OCI-LY1 (cell line): ENCODE measurements at regions not wholly inside any gene's neighbourhood (a gene's known extent, or its start where the extent isn't known, plus 50 kb on each side); places are given as distances from the start of the nearest gene placed in this dataset.
"Not testable (repeated sequence)": the region's sequence is repeated elsewhere in the genome, so short reads cannot be mapped to it uniquely, and the experiment has no call there.

Experiments
- H2AFZ ChIP-seq: fragments of 200-600 bp; sonication (generic), shearing (Covaris generic); 2 replicates; pipeline ENCODE4 v1.6.0; 2014; ENCODE audit warnings: antibody characterized with exemption, mild to moderate bottlenecking, low read length
- H3F3A ChIP-seq: fragments of 200-600 bp; sonication (generic), shearing (Covaris generic); 2 replicates; pipeline ENCODE4 v1.6.0; 2014; ENCODE audit warnings: mild to moderate bottlenecking, antibody characterized with exemption, low read length, moderate library complexity; ENCODE audit not compliant: insufficient read depth
- H3K27ac ChIP-seq: fragments of 200-600 bp; sonication (generic); 2 replicates; pipeline ENCODE4 v1.5.1; 2014; ENCODE audit warnings: low read length, mixed run types, mild to moderate bottlenecking, low read depth; ENCODE audit not compliant: poor library complexity, severe bottlenecking
- H3K27me3 ChIP-seq: fragments of 200-600 bp; sonication (generic); 2 replicates; pipeline ENCODE4 v1.6.0; 2014; ENCODE audit warnings: antibody characterized with exemption, mild to moderate bottlenecking, low read length, moderate library complexity; ENCODE audit not compliant: insufficient read depth
- H3K36me3 ChIP-seq: fragments of 200-600 bp; sonication (generic); 2 replicates; pipeline ENCODE4 v1.6.1; 2014; ENCODE audit warnings: mild to moderate bottlenecking, antibody characterized with exemption, low read length, moderate library complexity, mixed read lengths; ENCODE audit not compliant: insufficient read depth
- H3K4me1 ChIP-seq: fragments of 200-600 bp; sonication (generic); 2 replicates; pipeline ENCODE4 v1.5.1; 2014; ENCODE audit warnings: mild to moderate bottlenecking, low read length, moderate library complexity; ENCODE audit not compliant: insufficient read depth, severe bottlenecking
- H3K4me2 ChIP-seq: fragments of 200-600 bp; sonication (generic), shearing (Covaris generic); 2 replicates; pipeline ENCODE4 v1.6.1; 2014; ENCODE audit warnings: low read length
- H3K4me3 ChIP-seq: fragments of 200-600 bp; sonication (generic); 2 replicates; pipeline ENCODE4 v1.5.1; 2014; ENCODE audit warnings: low read length, low read depth, mild to moderate bottlenecking, mixed read lengths; ENCODE audit not compliant: poor library complexity, severe bottlenecking
- H3K79me2 ChIP-seq: fragments of 200-600 bp; shearing (Covaris generic); 2 replicates; pipeline ENCODE4 v1.6.1; 2016; ENCODE audit warnings: mixed run types, low read length, mixed read lengths; ENCODE audit not compliant: insufficient read depth
- H3K9ac ChIP-seq: fragments of 200-600 bp; sonication (generic), shearing (Covaris generic); 2 replicates; pipeline ENCODE4 v1.6.1; 2014; ENCODE audit warnings: mild to moderate bottlenecking, low read length, mixed read lengths
- H3K9me2 ChIP-seq: fragments of 200-600 bp; sonication (generic), shearing (Covaris generic); 2 replicates; pipeline ENCODE4 v1.6.1; 2014; ENCODE audit warnings: low read depth, mild to moderate bottlenecking, low read length, mixed read lengths
- H3K9me3 ChIP-seq: fragments of 200-600 bp; shearing (Covaris generic); 2 replicates; pipeline ENCODE4 v1.6.1; 2014; ENCODE audit warnings: low read length, mixed read lengths
- H4K20me1 ChIP-seq: fragments of 200-600 bp; sonication (generic), shearing (Covaris generic); 2 replicates; pipeline ENCODE4 v1.6.0; 2016; ENCODE audit warnings: mild to moderate bottlenecking, low read length; ENCODE audit not compliant: insufficient read depth

- H4K20me1 ChIP-seq, H3K9ac ChIP-seq, H3K27me3 ChIP-seq, H3K4me3 ChIP-seq, H3K9me3 ChIP-seq, H3K79me2 ChIP-seq, H3K4me2 ChIP-seq, H3K4me1 ChIP-seq, H3K36me3 ChIP-seq, H3F3A ChIP-seq, H3K27ac ChIP-seq, H3K9me2 ChIP-seq, H2AFZ ChIP-seq: not testable (repeated sequence)
Measured at GRCh38 chr21:5975719-5976118, 4545.7 kb upstream of the TPTE start.

- H4K20me1 ChIP-seq, H3K4me3 ChIP-seq, H3K9me2 ChIP-seq, H2AFZ ChIP-seq, H3K4me1 ChIP-seq, H3K4me2 ChIP-seq, H3K36me3 ChIP-seq, H3F3A ChIP-seq, H3K79me2 ChIP-seq, H3K27ac ChIP-seq, H3K27me3 ChIP-seq, H3K9ac ChIP-seq, H3K9me3 ChIP-seq: not testable (repeated sequence)
Measured at GRCh38 chr21:5997586-5997985, 4523.8 kb upstream of the TPTE start.

GRCh38 chr21:6015422-6016057 is 4505.8 kb upstream of the TPTE start:
- H2AFZ ChIP-seq, H3K9me3 ChIP-seq, H3K9ac ChIP-seq, H3K27me3 ChIP-seq, H3F3A ChIP-seq, H3K27ac ChIP-seq, H3K36me3 ChIP-seq, H3K79me2 ChIP-seq, H4K20me1 ChIP-seq, H3K4me1 ChIP-seq, H3K4me2 ChIP-seq, H3K9me2 ChIP-seq, H3K4me3 ChIP-seq: not testable (repeated sequence)

- not testable (repeated sequence) for H4K20me1 ChIP-seq, H3K4me3 ChIP-seq, H3F3A ChIP-seq, H3K36me3 ChIP-seq, H3K79me2 ChIP-seq, H2AFZ ChIP-seq, H3K27me3 ChIP-seq, H3K9me2 ChIP-seq, H3K4me1 ChIP-seq, H3K9ac ChIP-seq, H3K27ac ChIP-seq, H3K9me3 ChIP-seq, H3K4me2 ChIP-seq
Measured at GRCh38 chr21:6020460-6020859, 4500.9 kb upstream of the TPTE start.

GRCh38 chr21:6020953-6021716 is 4500.2 kb upstream of the TPTE start:
- H4K20me1 ChIP-seq: not testable (repeated sequence)

GRCh38 chr21:6021717-6022270 is 4499.6 kb upstream of the TPTE start:
- not testable (repeated sequence) for H3K4me3 ChIP-seq, H3K27me3 ChIP-seq, H3K9me2 ChIP-seq, H3K4me1 ChIP-seq, H4K20me1 ChIP-seq, H3F3A ChIP-seq, H3K9ac ChIP-seq, H3K4me2 ChIP-seq, H3K9me3 ChIP-seq, H3K36me3 ChIP-seq, H2AFZ ChIP-seq, H3K79me2 ChIP-seq, H3K27ac ChIP-seq

More at GRCh38 chr21:6020953-6021716, 4500.2 kb upstream of the TPTE start:
- H3K9me3 ChIP-seq, H3K4me1 ChIP-seq, H3K27me3 ChIP-seq, H3F3A ChIP-seq, H3K9ac ChIP-seq, H3K4me2 ChIP-seq, H2AFZ ChIP-seq, H3K27ac ChIP-seq, H3K9me2 ChIP-seq, H3K36me3 ChIP-seq, H3K79me2 ChIP-seq, H3K4me3 ChIP-seq: not testable (repeated sequence)

GRCh38 chr21:6023331-6023730 is 4498.1 kb upstream of the TPTE start:
- H3K4me1 ChIP-seq, H2AFZ ChIP-seq, H4K20me1 ChIP-seq, H3K27me3 ChIP-seq, H3K4me2 ChIP-seq, H3K9me3 ChIP-seq, H3K9me2 ChIP-seq, H3K36me3 ChIP-seq, H3K9ac ChIP-seq, H3K4me3 ChIP-seq, H3F3A ChIP-seq, H3K79me2 ChIP-seq, H3K27ac ChIP-seq: not testable (repeated sequence)
